ENCODE measurements at regions not wholly inside any gene's neighbourhood (a gene's known extent, or its start where the extent isn't known, plus 50 kb on each side); places are given as distances from the start of the nearest gene placed in this dataset.

DNA sequence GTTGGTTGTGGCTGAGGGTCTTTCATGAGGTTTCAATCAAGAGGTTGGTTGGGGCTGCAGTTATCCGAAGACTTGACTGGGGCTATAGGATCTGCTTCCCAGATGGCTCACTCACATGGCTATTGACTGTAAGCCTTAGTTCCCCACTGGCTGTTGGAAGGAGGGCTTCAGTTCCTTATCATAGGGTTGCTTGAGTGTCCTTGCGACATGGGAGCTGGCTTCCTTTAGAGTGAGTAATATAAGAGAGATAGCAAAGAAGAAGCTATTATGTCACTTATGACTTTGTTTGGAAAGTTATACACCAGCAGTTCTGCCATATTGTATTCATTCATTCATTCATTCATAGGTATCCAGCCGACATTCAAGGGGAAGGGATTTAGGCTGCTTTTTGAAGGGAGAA, 121.4 kb upstream of the WSCD1 start:
- peaks cover 54% of the 10 kb centered on the region for H3K27me3 ChIP-seq (ENCODE audit: low read depth)
- H3K27ac ChIP-seq (replicated peaks), result no peak overlapping the region
- TF ChIP-seq, protein P1, sequence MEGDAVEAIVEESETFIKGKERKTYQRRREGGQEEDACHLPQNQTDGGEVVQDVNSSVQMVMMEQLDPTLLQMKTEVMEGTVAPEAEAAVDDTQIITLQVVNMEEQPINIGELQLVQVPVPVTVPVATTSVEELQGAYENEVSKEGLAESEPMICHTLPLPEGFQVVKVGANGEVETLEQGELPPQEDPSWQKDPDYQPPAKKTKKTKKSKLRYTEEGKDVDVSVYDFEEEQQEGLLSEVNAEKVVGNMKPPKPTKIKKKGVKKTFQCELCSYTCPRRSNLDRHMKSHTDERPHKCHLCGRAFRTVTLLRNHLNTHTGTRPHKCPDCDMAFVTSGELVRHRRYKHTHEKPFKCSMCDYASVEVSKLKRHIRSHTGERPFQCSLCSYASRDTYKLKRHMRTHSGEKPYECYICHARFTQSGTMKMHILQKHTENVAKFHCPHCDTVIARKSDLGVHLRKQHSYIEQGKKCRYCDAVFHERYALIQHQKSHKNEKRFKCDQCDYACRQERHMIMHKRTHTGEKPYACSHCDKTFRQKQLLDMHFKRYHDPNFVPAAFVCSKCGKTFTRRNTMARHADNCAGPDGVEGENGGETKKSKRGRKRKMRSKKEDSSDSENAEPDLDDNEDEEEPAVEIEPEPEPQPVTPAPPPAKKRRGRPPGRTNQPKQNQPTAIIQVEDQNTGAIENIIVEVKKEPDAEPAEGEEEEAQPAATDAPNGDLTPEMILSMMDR (IDR thresholded peaks at IDR 0.05; ENCODE audit: borderline replicate concordance), result no peak
- DNase-seq, result no peak
- no peaks in the 10 kb centered on the region for H3K4me1 ChIP-seq
- no peaks in the 10 kb centered on the region for H3K36me3 ChIP-seq
- intact Hi-C loops (cut with micrococcal nuclease), result no loop called here
- H3K4me3 ChIP-seq, result no peak overlapping the region
- no peaks in the 10 kb centered on the region for H3K9me3 ChIP-seq (replicated peaks)

DNA sequence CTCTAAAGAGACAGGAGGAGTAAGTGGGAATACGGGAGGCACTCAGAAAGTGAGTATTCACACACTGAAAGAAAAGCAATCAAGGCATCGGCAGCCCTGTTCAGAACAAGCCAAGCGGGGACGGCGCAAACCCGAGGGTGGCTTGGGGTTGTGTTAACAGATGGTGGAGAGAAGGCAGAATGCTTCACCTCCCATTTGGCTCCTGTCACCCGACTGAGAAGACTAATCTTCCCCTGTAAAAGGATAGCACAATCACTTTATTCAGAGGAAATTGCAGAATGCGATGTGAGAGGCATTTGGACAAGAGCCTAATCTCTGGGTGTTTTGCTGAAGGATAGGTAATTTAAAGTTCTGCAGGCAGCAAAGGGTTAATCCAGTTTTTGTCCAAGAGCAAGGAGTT, 119.3 kb upstream of the WSCD1 start:
- intact Hi-C loops (cut with micrococcal nuclease), result no loop called here

DNA sequence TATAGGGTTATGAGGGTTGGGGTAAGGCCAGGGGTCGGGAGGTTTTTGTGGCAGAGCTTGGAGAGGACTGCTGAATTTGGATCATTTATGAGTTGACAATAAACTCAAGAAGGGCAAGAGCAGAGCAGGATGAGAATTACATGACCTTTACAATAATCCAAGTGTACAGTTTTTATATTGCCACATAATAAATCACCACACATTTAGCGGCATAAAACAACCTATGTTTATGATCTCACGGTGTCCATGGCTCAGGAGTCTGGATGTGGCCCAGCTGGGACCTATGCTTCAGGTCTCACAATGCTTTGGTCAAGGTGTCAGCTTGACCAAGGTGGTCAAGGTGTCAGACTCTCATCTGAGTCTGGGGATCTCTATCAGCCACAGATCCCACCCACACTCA, 118.3 kb upstream of the WSCD1 start:
- intact Hi-C loops (cut with micrococcal nuclease), result no loop called here
- TF ChIP-seq, protein P1 (IDR thresholded peaks at IDR 0.05; ENCODE audit: borderline replicate concordance), result no peak
- no peak overlapping the region for H3K4me3 ChIP-seq

More for the DNA sequence above, 119.3 kb upstream of the WSCD1 start:
- no peak overlapping the region for H3K4me3 ChIP-seq
- H3K36me3 ChIP-seq, result no peaks in the 10 kb centered on the region
- TF ChIP-seq, protein P1 (IDR thresholded peaks at IDR 0.05; ENCODE audit: borderline replicate concordance), result no peak
- DNase-seq, result no peak
- no peak overlapping the region for H3K27ac ChIP-seq (replicated peaks)
- peaks cover 11% of the 10 kb centered on the region for H3K9me3 ChIP-seq (replicated peaks)
- H3K27me3 ChIP-seq (ENCODE audit: low read depth), result peaks cover 56% of the 10 kb centered on the region
- H3K4me1 ChIP-seq, result no peaks in the 10 kb centered on the region

DNA sequence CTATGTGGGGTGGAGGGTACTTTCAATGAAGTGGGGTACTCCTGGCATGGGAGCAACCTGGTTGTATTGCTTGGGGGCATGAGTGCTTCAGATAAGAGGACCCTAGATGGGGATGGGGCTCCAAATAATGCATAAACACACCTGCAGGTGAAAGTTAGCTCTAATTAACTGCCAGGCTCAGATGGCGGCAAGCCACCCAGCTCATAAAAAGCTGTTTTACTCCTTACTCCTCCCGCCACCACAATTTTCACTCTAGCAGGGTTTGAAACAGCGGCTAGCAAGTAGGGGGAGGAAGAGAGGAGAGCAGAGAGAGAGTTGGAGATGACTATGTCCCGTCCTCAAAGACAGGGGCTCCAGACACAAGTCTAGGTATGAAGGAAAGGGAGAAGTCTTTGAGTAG, 117.7 kb upstream of the WSCD1 start:
- Histone ChIP-seq H3K4me1 (no peaks in the 10 kb centered on the region), H3K4me3 (no peak overlapping the region), H3K9me3 (replicated peaks) (peaks cover 23% of the 10 kb centered on the region), H3K36me3 (no peaks in the 10 kb centered on the region), H3K27ac (replicated peaks) (no peak overlapping the region), H3K27me3 (ENCODE audit: low read depth) (peaks cover 70% of the 10 kb centered on the region)
- TF ChIP-seq, protein P1 (IDR thresholded peaks at IDR 0.05; ENCODE audit: borderline replicate concordance), result no peak
- intact Hi-C loops (cut with micrococcal nuclease), result no loop called here
- DNase-seq, result no peak

More for the DNA sequence above, 118.3 kb upstream of the WSCD1 start:
- Histone ChIP-seq H3K9me3 (replicated peaks) (peaks cover 21% of the 10 kb centered on the region), H3K36me3 (no peaks in the 10 kb centered on the region), H3K27ac (replicated peaks) (no peak overlapping the region), H3K27me3 (ENCODE audit: low read depth) (peaks cover 66% of the 10 kb centered on the region), H3K4me1 (no peaks in the 10 kb centered on the region)
- no peak for DNase-seq

DNA sequence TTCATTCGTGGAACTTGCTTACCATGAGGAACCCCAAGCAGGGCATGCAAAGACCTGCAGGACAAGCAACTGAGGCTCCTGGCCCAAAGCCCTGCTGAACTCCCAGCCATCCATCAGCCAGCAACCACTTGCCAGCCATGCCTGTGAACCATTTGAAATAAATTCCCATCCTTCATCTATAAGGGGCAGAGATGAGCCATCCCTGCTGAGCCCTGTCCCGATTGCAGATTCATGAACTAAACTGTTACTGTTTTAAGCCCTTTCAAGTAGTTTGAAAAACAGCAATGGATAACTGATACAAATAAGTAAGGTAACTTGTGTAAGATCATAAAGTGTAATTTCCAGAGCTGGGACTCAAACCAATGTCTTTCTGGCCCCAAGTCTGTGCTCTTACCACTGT, 114.4 kb upstream of the WSCD1 start:
- peaks cover 47% of the 10 kb centered on the region for H3K27me3 ChIP-seq (ENCODE audit: low read depth)
- peaks cover 23% of the 10 kb centered on the region for H3K9me3 ChIP-seq (replicated peaks)
- no peak overlapping the region for H3K27ac ChIP-seq (replicated peaks)
- intact Hi-C loops (cut with micrococcal nuclease), result no loop called here
- TF ChIP-seq, protein P1 (IDR thresholded peaks at IDR 0.05; ENCODE audit: borderline replicate concordance), result no peak
- no peaks in the 10 kb centered on the region for H3K36me3 ChIP-seq
- H3K4me1 ChIP-seq, result no peaks in the 10 kb centered on the region
- no peak for DNase-seq
- H3K4me3 ChIP-seq, result no peak overlapping the region

DNA sequence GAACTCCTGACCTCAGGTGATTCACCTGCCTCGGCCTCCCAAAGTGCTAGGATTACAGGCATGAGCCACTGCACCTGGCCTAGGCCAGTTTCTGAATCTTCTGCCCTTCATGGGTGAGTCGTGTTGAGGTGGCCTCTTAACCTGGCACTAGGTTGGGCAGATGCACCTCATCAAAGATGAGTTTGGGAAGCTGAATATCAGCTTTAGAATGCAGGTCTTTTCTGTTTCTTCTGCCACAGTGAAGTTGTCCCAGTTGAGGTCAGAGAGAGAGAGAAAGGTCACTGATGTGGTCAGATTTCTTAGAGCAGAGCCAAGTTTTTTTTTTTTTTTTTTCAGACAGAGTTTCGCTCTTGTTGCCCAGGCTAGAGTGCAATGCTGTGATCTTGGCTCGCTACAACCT, 111.3 kb upstream of the WSCD1 start:
- H3K36me3 ChIP-seq, result no peaks in the 10 kb centered on the region
- H3K4me3 ChIP-seq, result no peak overlapping the region
- H3K27ac ChIP-seq (replicated peaks), result no peak overlapping the region
- intact Hi-C loops (cut with micrococcal nuclease), result no loop called here
- H3K9me3 ChIP-seq (replicated peaks), result peaks cover 25% of the 10 kb centered on the region
- peaks cover 42% of the 10 kb centered on the region for H3K27me3 ChIP-seq (ENCODE audit: low read depth)
- TF ChIP-seq, protein P1 (IDR thresholded peaks at IDR 0.05; ENCODE audit: borderline replicate concordance), result no peak
- DNase-seq, result no peak
- H3K4me1 ChIP-seq, result no peaks in the 10 kb centered on the region
